IMR-90 (cell line): ENCODE measurements at regions not wholly inside any gene's neighbourhood (a gene's known extent, or its start where the extent isn't known, plus 50 kb on each side); places are given as distances from the start of the nearest gene placed in this dataset.

Source experiments
- ATAC-seq: fragments of 200-7000 bp; cut with Tn5 transposase; 2 replicates; pipeline ENCODE4 v1.9.1; 2020; ENCODE audit warnings: low read depth, mild to moderate bottlenecking, moderate library complexity
- BruUV-seq: library from RNA; stranded (reverse); fragments of 400-500 nt; replicated peaks from 2 replicates; lab custom pipeline; 2021; lab: Mats Ljungman, UMichigan
- CTCF ChIA-PET: fragments of 300-600 bp; formaldehyde crosslinking; extraction: SDS; loops from one replicate; lab custom pipeline; 2021; ENCODE audit warnings: antibody characterized with exemption; lab: Yijun Ruan, JAX
- POLR2A ChIA-PET: fragments of 300-600 bp; sonication (Branson Sonifier 250); formaldehyde crosslinking; loops from one replicate; lab custom pipeline; 2022; ENCODE audit warnings: antibody characterized with exemption; ENCODE audit not compliant: unreplicated experiment; lab: Charles Lee
- DNase-seq: peaks from one replicate; pipeline ENCODE4 v3.0.0; 2013
- H2AFZ ChIP-seq: replicated peaks from 2 replicates; pipeline ENCODE3; 2013; ENCODE audit warnings: low read length, mild to moderate bottlenecking; ENCODE audit not compliant: poor library complexity
- H2AK5ac ChIP-seq: 2 replicates; pipeline ENCODE4 v1.6.1; 2013; ENCODE audit warnings: low read depth, low read length, inconsistent platforms
- H2AK9ac ChIP-seq: replicated peaks from 2 replicates; pipeline ENCODE3; 2013; ENCODE audit warnings: mild to moderate bottlenecking, low read depth, low read length, moderate library complexity; ENCODE audit not compliant: poor library complexity
- H2BK120ac ChIP-seq: 2 replicates; pipeline ENCODE4 v1.6.1; 2013; ENCODE audit warnings: low read depth, low read length, inconsistent platforms
- H2BK15ac ChIP-seq: 3 replicates; pipeline ENCODE4 v1.6.1; 2013; ENCODE audit warnings: low read depth, low read length, inconsistent platforms
- H2BK20ac ChIP-seq: 2 replicates; pipeline ENCODE4 v1.6.1; 2013; ENCODE audit warnings: low read depth, mild to moderate bottlenecking, inconsistent platforms, low read length, moderate library complexity
- H2BK5ac ChIP-seq: 2 replicates; pipeline ENCODE4 v1.6.1; 2013; ENCODE audit warnings: mild to moderate bottlenecking, low read depth, low read length, inconsistent platforms; ENCODE audit not compliant: poor library complexity, severe bottlenecking
- H3K14ac ChIP-seq: replicated peaks from 2 replicates; pipeline ENCODE4 v1.6.1; 2013; ENCODE audit warnings: low read depth, low read length, inconsistent platforms
- H3K18ac ChIP-seq: 2 replicates; pipeline ENCODE4 v1.6.1; 2013; ENCODE audit warnings: low read depth, low read length, control low read depth
- H3K23ac ChIP-seq: 2 replicates; pipeline ENCODE4 v1.6.1; 2013; ENCODE audit warnings: low read depth, low read length, inconsistent platforms
- H3K27ac ChIP-seq: 2 replicates; pipeline ENCODE4 v1.5.1; 2013; ENCODE audit warnings: mild to moderate bottlenecking, control low read depth, low read length; ENCODE audit not compliant: insufficient read depth
- H3K27me3 ChIP-seq: 2 replicates; pipeline ENCODE4 v1.6.1; 2013; ENCODE audit warnings: low read length; ENCODE audit not compliant: control insufficient read depth, insufficient read depth
- H3K36me3 ChIP-seq: 2 replicates; pipeline ENCODE4 v1.6.1; 2013; ENCODE audit warnings: low read length, mixed read lengths; ENCODE audit not compliant: control insufficient read depth, insufficient read depth
- H3K4ac ChIP-seq: 2 replicates; pipeline ENCODE4 v1.6.1; 2013; ENCODE audit warnings: low read depth, low read length, inconsistent platforms
- H3K4me1 ChIP-seq: 2 replicates; pipeline ENCODE4 v1.6.1; 2013; ENCODE audit warnings: low read length, mixed read lengths; ENCODE audit not compliant: control insufficient read depth, insufficient read depth
- H3K4me2 ChIP-seq: 2 replicates; pipeline ENCODE4 v1.6.1; 2013; ENCODE audit warnings: low read depth, mild to moderate bottlenecking, control low read depth, low read length, moderate library complexity
- H3K4me3 ChIP-seq: 2 replicates; pipeline ENCODE4 v1.5.1; 2013; ENCODE audit warnings: low read depth, mild to moderate bottlenecking, control low read depth, low read length, moderate library complexity; ENCODE audit not compliant: insufficient read depth
- H3K56ac ChIP-seq: 2 replicates; pipeline ENCODE4 v1.6.1; 2013; ENCODE audit warnings: low read length, inconsistent platforms; ENCODE audit not compliant: insufficient read depth; ENCODE audit errors: extremely low read depth
- H3K79me1 ChIP-seq, 2 experiments: 2 replicates each; pipeline ENCODE4 v1.6.1; 2013; ENCODE audit warnings: low read length in 2 of 2, inconsistent platforms in 1 of 2, low read depth in 1 of 2
- H3K9ac ChIP-seq: 2 replicates; pipeline ENCODE4 v1.6.1; 2013; ENCODE audit warnings: low read depth, low read length, control low read depth
- H3K9me1 ChIP-seq: 2 replicates; pipeline ENCODE4 v1.6.1; 2013; ENCODE audit warnings: low read length, inconsistent platforms; ENCODE audit not compliant: insufficient read depth
- H3K9me3 ChIP-seq: 2 replicates; pipeline ENCODE4 v1.6.1; 2013; ENCODE audit warnings: low read length; ENCODE audit not compliant: control insufficient read depth, insufficient read depth
- H4K20me1 ChIP-seq: 2 replicates; pipeline ENCODE4 v1.6.1; 2013; ENCODE audit warnings: low read length, inconsistent platforms; ENCODE audit not compliant: insufficient read depth
- H4K5ac ChIP-seq: 2 replicates; pipeline ENCODE4 v1.6.1; 2013; ENCODE audit warnings: mild to moderate bottlenecking, low read depth, low read length, control low read depth
- H4K8ac ChIP-seq, 2 experiments: 2 replicates each; pipeline ENCODE4 v1.6.1; 2013; ENCODE audit warnings: low read depth in 2 of 2, low read length in 2 of 2, control low read depth in 1 of 2, inconsistent platforms in 1 of 2
- H4K91ac ChIP-seq: 2 replicates; pipeline ENCODE4 v1.6.1; 2013; ENCODE audit warnings: low read depth, low read length, inconsistent platforms; ENCODE audit not compliant: insufficient read depth
- BHLHE40 ChIP-seq: fragments of 150-350 bp; IDR thresholded peaks from 2 replicates; pipeline ENCODE4 v1.6.1; 2016; ENCODE audit warnings: mild to moderate bottlenecking, low read depth, low read length
- FOS ChIP-seq: fragments of 150-350 bp; IDR thresholded peaks from 2 replicates; pipeline ENCODE4 v1.6.1; 2016; ENCODE audit warnings: low read depth, low read length
- NFE2L2 ChIP-seq: fragments of 150-350 bp; IDR thresholded peaks from 2 replicates; pipeline ENCODE4 v1.6.1; 2016; ENCODE audit warnings: low read depth, mild to moderate bottlenecking, low read length
- RAD21 ChIP-seq: IDR thresholded peaks from 2 replicates; pipeline ENCODE4 v1.6.1; 2012; ENCODE audit warnings: low read length, improper control_type of control experiment
- RFX5 ChIP-seq: IDR thresholded peaks from 2 replicates; pipeline ENCODE4 v1.8.0; 2012; ENCODE audit warnings: low read depth, mild to moderate bottlenecking, low read length, moderate library complexity
- SMC3 ChIP-seq: fragments of 150-350 bp; IDR thresholded peaks from 2 replicates; pipeline ENCODE4 v1.6.1; 2016; ENCODE audit warnings: low read depth, mild to moderate bottlenecking, antibody characterized with exemption, low read length, moderate library complexity
- WGBS, 2 experiments: methylation state at CpG; one replicate each; pipeline versions ENCODE4 v1.1.5 to v1.1.7; 2013; ENCODE audit warnings: missing lambda C conversion rate in 2 of 2; ENCODE audit not compliant: insufficient read length in 1 of 2; ENCODE audit errors: extremely low coverage in 2 of 2; 5-methylcytosine and 5-hydroxymethylcytosine counted together
- dilution Hi-C: fragments of 300-500 bp; cut with HindIII; formaldehyde crosslinking; loops from one replicate; pipeline ENCODE4 v1.14.3; 2018; ENCODE audit warnings: low sequenced_read_pairs; ENCODE audit not compliant: unreplicated experiment
- in situ Hi-C: fragments of 300-500 bp; cut with MboI; formaldehyde crosslinking; loops from 3 replicates; pipeline ENCODE4 v1.14.3; 2019; ENCODE audit warnings: low sequenced_read_pairs, inconsistent platforms, mixed read lengths
- intact Hi-C: fragments of 100-400 bp; cut with micrococcal nuclease; formaldehyde crosslinking; loops from 2 replicates; pipeline ENCODE4 v1.10.0; 2022
- TF ChIP-seq, protein P1 (sequence below): conservative IDR thresholded peaks from 2 replicates; pipeline ENCODE4 v1.5.1; 2012; ENCODE audit warnings: mild to moderate bottlenecking, low read depth, low read length, improper control_type of control experiment

DNA sequence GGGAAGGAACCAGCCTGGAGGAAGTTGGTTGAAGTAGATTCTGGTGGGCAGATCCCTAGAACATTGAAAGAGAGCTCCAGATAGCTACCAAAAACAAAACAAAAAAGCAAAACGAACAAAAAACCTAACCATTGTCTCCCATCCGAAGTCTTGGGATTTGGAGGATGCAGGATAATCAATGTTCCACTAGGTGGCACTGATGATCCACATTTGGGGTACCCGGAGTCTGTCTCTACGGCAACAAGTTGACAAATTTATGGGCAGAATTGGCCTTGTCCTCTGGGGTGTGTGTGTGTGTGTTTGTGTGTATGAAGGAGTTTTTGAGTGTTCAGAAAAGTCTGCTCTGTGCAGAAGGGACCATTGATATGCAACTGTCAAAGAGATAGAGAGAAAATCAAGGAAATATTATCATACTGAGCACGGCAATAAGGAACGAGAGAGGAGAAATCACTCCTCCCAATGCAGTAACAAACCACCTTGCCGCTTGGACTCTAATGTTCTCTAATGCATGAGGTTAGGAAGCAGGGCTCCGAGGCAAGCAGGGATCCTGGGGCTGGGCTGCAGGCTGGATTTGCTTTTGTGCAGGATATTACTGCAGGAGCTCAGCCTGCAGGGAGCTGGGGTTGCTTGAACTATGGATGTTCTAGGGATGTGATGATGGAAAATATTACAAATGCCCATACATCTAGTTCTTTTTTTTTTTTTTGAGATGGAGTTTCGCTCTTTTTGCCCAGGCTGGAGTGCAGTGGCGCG is 59.8 kb upstream of the KLHL25 start:
- BruUV-seq, result no TSS peak
- dilution Hi-C loops (no loop called here), intact Hi-C loops (no loop called here), in situ Hi-C loops (no loop called here)
- TF ChIP-seq FOS (no peak), SMC3 (peak; percentile 67), BHLHE40 (no peak), RFX5 (no peak), RAD21 (peak; percentile 87), NFE2L2 (no peak)
- TF ChIP-seq, protein P1, sequence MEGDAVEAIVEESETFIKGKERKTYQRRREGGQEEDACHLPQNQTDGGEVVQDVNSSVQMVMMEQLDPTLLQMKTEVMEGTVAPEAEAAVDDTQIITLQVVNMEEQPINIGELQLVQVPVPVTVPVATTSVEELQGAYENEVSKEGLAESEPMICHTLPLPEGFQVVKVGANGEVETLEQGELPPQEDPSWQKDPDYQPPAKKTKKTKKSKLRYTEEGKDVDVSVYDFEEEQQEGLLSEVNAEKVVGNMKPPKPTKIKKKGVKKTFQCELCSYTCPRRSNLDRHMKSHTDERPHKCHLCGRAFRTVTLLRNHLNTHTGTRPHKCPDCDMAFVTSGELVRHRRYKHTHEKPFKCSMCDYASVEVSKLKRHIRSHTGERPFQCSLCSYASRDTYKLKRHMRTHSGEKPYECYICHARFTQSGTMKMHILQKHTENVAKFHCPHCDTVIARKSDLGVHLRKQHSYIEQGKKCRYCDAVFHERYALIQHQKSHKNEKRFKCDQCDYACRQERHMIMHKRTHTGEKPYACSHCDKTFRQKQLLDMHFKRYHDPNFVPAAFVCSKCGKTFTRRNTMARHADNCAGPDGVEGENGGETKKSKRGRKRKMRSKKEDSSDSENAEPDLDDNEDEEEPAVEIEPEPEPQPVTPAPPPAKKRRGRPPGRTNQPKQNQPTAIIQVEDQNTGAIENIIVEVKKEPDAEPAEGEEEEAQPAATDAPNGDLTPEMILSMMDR, result peak; percentile 88
- Histone ChIP-seq H3K27ac (no peak overlapping the region), H3K27me3 (peaks cover 21% of the 10 kb centered on the region), H3K9me1 (no peaks in the 10 kb centered on the region), H3K18ac (no peak overlapping the region), H3K4me2 (peak overlapping the region; percentile 71; the same call in 1 of the 2 replicates), H2AK9ac (no peak overlapping the region), H3K4me1 (no peaks in the 10 kb centered on the region; the same call in 1 of the 2 replicates), H4K5ac (no peak overlapping the region), H2BK120ac (no peak overlapping the region), H3K23ac (no peak overlapping the region), H3K56ac (no peak overlapping the region), H3K4me3 (no peak overlapping the region), H2BK20ac (no peak overlapping the region), H2BK5ac (no peak overlapping the region), H4K91ac (no peak overlapping the region), H3K14ac (no peak overlapping the region), H2AK5ac (no peak overlapping the region), H4K8ac (no peak overlapping the region), H2AFZ (peak overlapping the region; percentile 69), H3K4ac (no peak overlapping the region), H4K20me1 (no peaks in the 10 kb centered on the region), H2BK15ac (no peak overlapping the region), H3K9me3 (no peaks in the 10 kb centered on the region), H3K36me3 (no peaks in the 10 kb centered on the region), H3K79me1 (no peaks in the 10 kb centered on the region), H3K9ac (no peak overlapping the region)
- ChIA-PET CTCF (interaction anchor here (0.6 to 1.3 kb wide), 2 partner anchors 23 to 994 kb away, joined by 3 read pairs; no protein-coding TSS in a partner anchor), POLR2A (no interaction called here)
- WGBS, 2 experiments, result 8% methylated on average over 2 of the region's 11 CpGs; no CpG with 5 or more reads in 1 of the 2 experiments
- DNase-seq (peak; percentile 62), ATAC-seq (peak; percentile 89)
